ENCODE measurements at regions not wholly inside any gene's neighbourhood (a gene's known extent, or its start where the extent isn't known, plus 50 kb on each side); places are given as distances from the start of the nearest gene placed in this dataset.

DNA sequence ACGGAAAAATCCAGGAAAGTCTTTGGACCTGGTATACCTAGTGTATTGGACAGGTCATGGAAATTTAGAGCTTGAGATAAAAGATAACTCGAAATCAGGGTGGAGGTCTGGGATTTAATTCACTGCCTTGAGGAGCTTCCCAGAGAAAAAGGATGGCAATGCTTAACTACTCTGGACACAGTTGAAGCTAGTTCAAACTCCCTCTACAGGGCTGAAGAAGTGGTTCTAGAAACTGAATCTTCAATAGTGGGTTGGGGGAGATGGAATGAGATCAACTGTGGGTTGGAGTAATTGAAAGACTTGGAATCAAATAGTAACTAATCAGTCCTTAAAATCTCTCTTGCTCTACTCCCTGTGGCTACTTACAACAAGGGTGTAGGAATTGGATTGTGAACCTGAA, 600.1 kb downstream of the IRS1 start:
- Histone ChIP-seq H3K4me3 (no peak overlapping the region), H3K36me3 (no peaks in the 10 kb centered on the region), H3K4me1 (no peaks in the 10 kb centered on the region), H3K27ac (replicated peaks in 1 of 4) (no peak overlapping the region), H3K9me3 (no peaks in the 10 kb centered on the region), H3K27me3 (no peaks in the 10 kb centered on the region)
- no peak for TF ChIP-seq POLR2AphosphoS5 (IDR thresholded peaks at IDR 0.05)
- no peak for TF ChIP-seq EP300 (IDR thresholded peaks at IDR 0.05)
- TF ChIP-seq, protein P1, sequence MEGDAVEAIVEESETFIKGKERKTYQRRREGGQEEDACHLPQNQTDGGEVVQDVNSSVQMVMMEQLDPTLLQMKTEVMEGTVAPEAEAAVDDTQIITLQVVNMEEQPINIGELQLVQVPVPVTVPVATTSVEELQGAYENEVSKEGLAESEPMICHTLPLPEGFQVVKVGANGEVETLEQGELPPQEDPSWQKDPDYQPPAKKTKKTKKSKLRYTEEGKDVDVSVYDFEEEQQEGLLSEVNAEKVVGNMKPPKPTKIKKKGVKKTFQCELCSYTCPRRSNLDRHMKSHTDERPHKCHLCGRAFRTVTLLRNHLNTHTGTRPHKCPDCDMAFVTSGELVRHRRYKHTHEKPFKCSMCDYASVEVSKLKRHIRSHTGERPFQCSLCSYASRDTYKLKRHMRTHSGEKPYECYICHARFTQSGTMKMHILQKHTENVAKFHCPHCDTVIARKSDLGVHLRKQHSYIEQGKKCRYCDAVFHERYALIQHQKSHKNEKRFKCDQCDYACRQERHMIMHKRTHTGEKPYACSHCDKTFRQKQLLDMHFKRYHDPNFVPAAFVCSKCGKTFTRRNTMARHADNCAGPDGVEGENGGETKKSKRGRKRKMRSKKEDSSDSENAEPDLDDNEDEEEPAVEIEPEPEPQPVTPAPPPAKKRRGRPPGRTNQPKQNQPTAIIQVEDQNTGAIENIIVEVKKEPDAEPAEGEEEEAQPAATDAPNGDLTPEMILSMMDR (IDR thresholded peaks at IDR 0.05) = no peak
- TF ChIP-seq POLR2A (IDR thresholded peaks at IDR 0.05; ENCODE audit: low read depth) = no peak
- 90% methylated on average over 2 of the region's 2 CpGs for WGBS
- DNase-seq (ENCODE audit: extremely low spot score) = no peak
- intact Hi-C loops (cut with DNase I) = no loop called here

DNA sequence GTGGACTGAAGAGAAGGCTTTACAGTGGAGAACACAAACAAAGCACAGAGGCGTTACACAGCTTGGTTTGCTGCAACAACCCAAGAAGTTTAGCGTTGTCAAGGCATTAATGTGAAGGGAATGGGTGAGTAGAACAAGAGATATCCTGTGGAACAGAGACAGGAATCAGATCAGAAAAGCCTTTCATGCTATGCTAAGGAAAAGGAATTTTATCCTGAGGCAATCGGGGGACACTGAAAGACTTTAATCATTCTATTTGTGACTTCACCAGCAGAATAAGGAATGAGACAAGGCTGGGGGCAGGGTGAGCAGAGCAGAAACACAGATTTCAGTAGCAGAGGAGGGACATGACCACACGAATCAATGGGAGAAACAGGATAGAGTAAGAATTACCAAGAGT, 600.7 kb downstream of the IRS1 start:
- no peak overlapping the region for H3K27ac ChIP-seq (replicated peaks in 1 of 4)
- no peaks in the 10 kb centered on the region for H3K36me3 ChIP-seq
- H3K9me3 ChIP-seq = no peaks in the 10 kb centered on the region
- TF ChIP-seq, protein P1 (IDR thresholded peaks at IDR 0.05) = no peak
- TF ChIP-seq POLR2AphosphoS5 (IDR thresholded peaks at IDR 0.05) (no peak), POLR2A (IDR thresholded peaks at IDR 0.05; ENCODE audit: low read depth) (no peak), EP300 (IDR thresholded peaks at IDR 0.05) (no peak)
- H3K27me3 ChIP-seq = no peaks in the 10 kb centered on the region
- no peaks in the 10 kb centered on the region for H3K4me1 ChIP-seq
- WGBS = 91% methylated on average over 4 of the region's 4 CpGs
- intact Hi-C loops (cut with DNase I) = no loop called here
- H3K4me3 ChIP-seq = no peak overlapping the region
- no peak for DNase-seq (ENCODE audit: extremely low spot score)

DNA sequence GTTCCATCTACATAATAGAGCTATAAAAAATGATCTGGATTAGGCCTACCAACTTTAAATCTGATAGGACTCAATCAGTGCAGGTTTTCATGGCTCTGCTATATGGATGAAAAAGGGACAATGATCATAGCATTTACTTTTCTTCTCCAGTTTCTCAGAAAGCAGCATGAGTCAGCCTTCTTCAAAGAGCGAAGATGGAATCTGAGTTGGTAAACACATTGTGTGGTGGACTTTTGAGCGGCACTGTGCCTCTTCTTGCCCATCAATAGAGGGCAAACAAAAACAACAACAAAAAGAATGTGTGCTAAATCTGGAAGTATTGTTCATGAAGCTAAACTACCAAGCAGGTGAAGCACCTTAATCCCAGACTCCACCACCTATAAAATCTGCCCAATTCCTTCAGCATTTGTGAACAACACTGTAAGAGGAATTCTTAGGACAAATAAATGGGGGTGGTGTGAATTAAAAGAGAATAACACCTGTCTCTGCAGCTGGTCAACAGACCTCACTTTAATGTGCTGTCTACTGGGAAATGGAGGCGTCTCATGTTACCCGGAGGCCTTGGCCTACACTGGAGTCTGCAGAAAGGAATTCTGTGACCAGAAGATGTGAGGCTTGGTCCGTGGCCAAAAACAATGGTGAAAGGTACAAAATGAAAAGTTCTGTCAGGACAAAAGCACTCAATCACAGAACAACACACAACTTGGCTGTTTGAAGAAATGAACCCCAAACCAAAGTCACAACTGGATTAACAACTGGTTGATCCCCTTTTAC, 609.0 kb downstream of the IRS1 start:
- Histone ChIP-seq H3K9me3 (no peaks in the 10 kb centered on the region), H3K36me3 (no peaks in the 10 kb centered on the region), H3K4me3 (no peak overlapping the region), H3K4me1 (peaks cover 0 to 24% (median 19%) of the 10 kb centered on the region in 4 donors), H3K27ac (replicated peaks in 1 of 4) (no peak overlapping the region), H3K27me3 (no peaks in the 10 kb centered on the region)
- no peak for DNase-seq (ENCODE audit: extremely low spot score)
- intact Hi-C loops (cut with DNase I) = no loop called here
- WGBS = 88% methylated on average over 5 of the region's 5 CpGs
- no peak for TF ChIP-seq EP300 (IDR thresholded peaks at IDR 0.05)
- no peak for TF ChIP-seq POLR2AphosphoS5 (IDR thresholded peaks at IDR 0.05)
- TF ChIP-seq, protein P1 (IDR thresholded peaks at IDR 0.05) = no peak

DNA sequence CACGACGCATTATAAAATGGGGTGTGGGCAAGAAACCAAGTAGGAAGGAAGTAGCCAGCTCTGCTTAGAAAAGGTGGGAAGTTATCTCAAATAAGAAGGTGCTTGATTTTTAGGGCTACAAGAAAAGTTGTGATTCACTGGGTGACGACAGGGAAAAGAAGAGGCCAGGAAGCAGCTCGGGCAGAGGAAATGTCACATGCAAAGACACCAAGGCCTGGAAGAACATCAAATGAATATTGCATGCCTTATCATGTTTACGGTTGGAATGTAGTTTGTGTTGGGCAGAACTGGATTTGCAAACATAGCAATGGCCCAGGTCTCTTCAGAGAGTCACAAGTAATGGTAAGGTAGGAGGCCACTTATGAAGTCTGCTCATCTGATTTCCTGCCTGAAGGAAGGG, 610.6 kb downstream of the IRS1 start:
- H3K4me1 ChIP-seq = peaks cover 0 to 29% (median 25%) of the 10 kb centered on the region in 4 donors
- H3K9me3 ChIP-seq = no peaks in the 10 kb centered on the region
- intact Hi-C loops (cut with DNase I) = no loop called here
- no peak overlapping the region for H3K27ac ChIP-seq (replicated peaks in 1 of 4)
- DNase-seq (ENCODE audit: extremely low spot score) = no peak
- H3K27me3 ChIP-seq = no peaks in the 10 kb centered on the region
- no peak overlapping the region for H3K4me3 ChIP-seq
- H3K36me3 ChIP-seq = no peaks in the 10 kb centered on the region
- WGBS = 82% methylated on average over 5 of the region's 5 CpGs
- TF ChIP-seq POLR2A (IDR thresholded peaks at IDR 0.05; ENCODE audit: low read depth) (no peak), EP300 (IDR thresholded peaks at IDR 0.05) (no peak), POLR2AphosphoS5 (IDR thresholded peaks at IDR 0.05) (no peak)
- TF ChIP-seq, protein P1 (IDR thresholded peaks at IDR 0.05) = no peak

DNA sequence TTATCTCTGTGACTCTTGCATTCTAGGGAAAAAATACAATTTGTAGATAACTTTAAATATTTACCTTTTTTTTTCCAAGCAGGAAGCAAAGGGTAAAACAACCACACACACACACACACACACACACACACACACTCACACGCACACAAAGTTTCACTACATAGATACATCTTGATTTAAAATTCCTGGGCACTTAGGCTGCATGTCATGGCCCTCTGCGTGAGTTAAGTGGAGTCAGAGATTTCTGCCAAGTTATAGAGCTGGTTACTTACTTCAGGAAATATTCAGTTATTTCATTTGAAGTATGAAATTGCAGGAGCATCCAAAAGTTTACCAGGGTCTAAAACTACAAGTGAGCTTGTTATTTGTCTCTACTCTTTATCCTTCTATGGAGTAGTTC, 612.0 kb downstream of the IRS1 start:
- H3K27me3 ChIP-seq = no peaks in the 10 kb centered on the region
- H3K36me3 ChIP-seq = no peaks in the 10 kb centered on the region
- H3K27ac ChIP-seq (replicated peaks in 1 of 4) = no peak overlapping the region
- whole genome bisulfite sequencing = 23% methylated on average over 2 of the region's 2 CpGs
- DNase-seq (ENCODE audit: extremely low spot score) = no peak
- no peak for TF ChIP-seq POLR2A (IDR thresholded peaks at IDR 0.05; ENCODE audit: low read depth)
- intact Hi-C loops (cut with DNase I) = no loop called here
- no peaks in the 10 kb centered on the region for H3K9me3 ChIP-seq
- no peak overlapping the region for H3K4me3 ChIP-seq
- H3K4me1 ChIP-seq = peaks cover 0 to 29% (median 25%) of the 10 kb centered on the region in 4 donors

Data from esophagus muscularis mucosa (tissue), 4 donors.